Neural crest cell (in vitro differentiated cells): ENCODE measurements at regions not wholly inside any gene's neighbourhood (a gene's known extent, or its start where the extent isn't known, plus 50 kb on each side); places are given as distances from the start of the nearest gene placed in this dataset.

Source experiments
- DNase-seq: peaks from one replicate; pipeline ENCODE4 v3.0.0; 2021; ENCODE audit warnings: low read depth, mixed read lengths, low spot score
- H3K27ac Mint-ChIP-seq: one replicate; pipeline ENCODE4 v1.8.0; 2021; ENCODE audit warnings: mild to moderate bottlenecking, mixed read lengths; ENCODE audit not compliant: unreplicated experiment
- H3K27me3 Mint-ChIP-seq: 2 replicates; pipeline ENCODE4 v1.8.0; 2021; ENCODE audit warnings: low read depth, mild to moderate bottlenecking, mixed read lengths
- H3K36me3 Mint-ChIP-seq: 2 replicates; pipeline ENCODE4 v1.8.0; 2021; ENCODE audit warnings: low read depth, mild to moderate bottlenecking, mixed read lengths
- H3K4me1 Mint-ChIP-seq: 2 replicates; pipeline ENCODE4 v1.8.0; 2021; ENCODE audit warnings: mixed read lengths
- H3K4me3 Mint-ChIP-seq: one replicate; pipeline ENCODE4 v1.8.0; 2021; ENCODE audit warnings: mild to moderate bottlenecking, mixed read lengths
- H3K9me3 Mint-ChIP-seq: 2 replicates; pipeline ENCODE4 v1.8.0; 2021; ENCODE audit warnings: mixed read lengths
- TF ChIP-seq, protein P1 (sequence below): fragments of 200-600 bp; sonication (generic); conservative IDR thresholded peaks from 2 replicates; pipeline ENCODE4 v1.5.0; 2021; ENCODE audit warnings: antibody characterized with exemption, mild to moderate bottlenecking

DNA sequence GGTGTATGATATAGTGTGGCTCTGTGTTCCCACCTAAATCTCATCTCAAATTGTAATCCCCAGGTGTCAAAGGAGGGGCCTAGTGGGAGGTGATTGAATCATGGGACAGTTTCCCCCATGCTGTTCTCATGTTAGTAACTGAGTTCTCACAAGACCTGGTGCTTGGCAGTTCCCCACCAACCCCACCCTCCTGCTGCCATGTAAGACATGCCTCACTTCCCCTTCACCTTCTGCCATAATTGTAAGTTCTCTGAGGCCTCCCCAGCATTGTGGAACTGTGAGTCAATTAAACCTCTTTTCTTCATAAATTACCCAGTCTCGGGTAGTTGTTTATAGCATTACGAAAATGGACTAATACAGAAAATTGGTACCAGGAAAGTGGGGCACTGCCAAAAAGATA, 1705.3 kb downstream of the NCAM2 start:
- no peak overlapping the region for H3K27ac Mint-ChIP-seq
- no peaks in the 10 kb centered on the region for H3K4me1 Mint-ChIP-seq
- no peak for DNase-seq
- peaks cover 3% of the 10 kb centered on the region for H3K9me3 Mint-ChIP-seq
- H3K27me3 Mint-ChIP-seq = no peaks in the 10 kb centered on the region
- H3K4me3 Mint-ChIP-seq = no peak overlapping the region
- TF ChIP-seq, protein P1, sequence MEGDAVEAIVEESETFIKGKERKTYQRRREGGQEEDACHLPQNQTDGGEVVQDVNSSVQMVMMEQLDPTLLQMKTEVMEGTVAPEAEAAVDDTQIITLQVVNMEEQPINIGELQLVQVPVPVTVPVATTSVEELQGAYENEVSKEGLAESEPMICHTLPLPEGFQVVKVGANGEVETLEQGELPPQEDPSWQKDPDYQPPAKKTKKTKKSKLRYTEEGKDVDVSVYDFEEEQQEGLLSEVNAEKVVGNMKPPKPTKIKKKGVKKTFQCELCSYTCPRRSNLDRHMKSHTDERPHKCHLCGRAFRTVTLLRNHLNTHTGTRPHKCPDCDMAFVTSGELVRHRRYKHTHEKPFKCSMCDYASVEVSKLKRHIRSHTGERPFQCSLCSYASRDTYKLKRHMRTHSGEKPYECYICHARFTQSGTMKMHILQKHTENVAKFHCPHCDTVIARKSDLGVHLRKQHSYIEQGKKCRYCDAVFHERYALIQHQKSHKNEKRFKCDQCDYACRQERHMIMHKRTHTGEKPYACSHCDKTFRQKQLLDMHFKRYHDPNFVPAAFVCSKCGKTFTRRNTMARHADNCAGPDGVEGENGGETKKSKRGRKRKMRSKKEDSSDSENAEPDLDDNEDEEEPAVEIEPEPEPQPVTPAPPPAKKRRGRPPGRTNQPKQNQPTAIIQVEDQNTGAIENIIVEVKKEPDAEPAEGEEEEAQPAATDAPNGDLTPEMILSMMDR = no peak
- no peaks in the 10 kb centered on the region for H3K36me3 Mint-ChIP-seq

- Mint-ChIP-seq H3K36me3 (no peaks in the 10 kb centered on the region), H3K4me3 (no peak overlapping the region), H3K27ac (no peak overlapping the region), H3K27me3 (no peaks in the 10 kb centered on the region), H3K9me3 (peaks cover 6% of the 10 kb centered on the region), H3K4me1 (no peaks in the 10 kb centered on the region)
- TF ChIP-seq, protein P1 = no peak
- no peak for DNase-seq
Measured at GRCh38 chr21:22710721-22711120, 1712.5 kb downstream of the NCAM2 start.

- no peaks in the 10 kb centered on the region for H3K4me1 Mint-ChIP-seq
- H3K4me3 Mint-ChIP-seq = no peak overlapping the region
- H3K27me3 Mint-ChIP-seq = no peaks in the 10 kb centered on the region
- H3K9me3 Mint-ChIP-seq = peaks cover 6% of the 10 kb centered on the region
- no peak for DNase-seq
- no peaks in the 10 kb centered on the region for H3K36me3 Mint-ChIP-seq
- no peak overlapping the region for H3K27ac Mint-ChIP-seq
- TF ChIP-seq, protein P1 = no peak
Measured at GRCh38 chr21:22711636-22712035, 1713.4 kb downstream of the NCAM2 start.

- TF ChIP-seq, protein P1 = no peak
- H3K36me3 Mint-ChIP-seq = peaks cover 5% of the 10 kb centered on the region
- no peak for DNase-seq
- H3K4me3 Mint-ChIP-seq = no peak overlapping the region
- H3K4me1 Mint-ChIP-seq = no peaks in the 10 kb centered on the region
- no peak overlapping the region for H3K27ac Mint-ChIP-seq
- no peaks in the 10 kb centered on the region for H3K27me3 Mint-ChIP-seq
- H3K9me3 Mint-ChIP-seq = peaks cover 15% of the 10 kb centered on the region
Measured at GRCh38 chr21:22725436-22725835, 1727.2 kb downstream of the NCAM2 start.

- H3K27me3 Mint-ChIP-seq = no peaks in the 10 kb centered on the region
- DNase-seq = no peak
- H3K27ac Mint-ChIP-seq = no peak overlapping the region
- H3K4me3 Mint-ChIP-seq = no peak overlapping the region
- H3K4me1 Mint-ChIP-seq = no peaks in the 10 kb centered on the region
- TF ChIP-seq, protein P1 = no peak
- H3K9me3 Mint-ChIP-seq = peaks cover 21% of the 10 kb centered on the region
- peaks cover 5% of the 10 kb centered on the region for H3K36me3 Mint-ChIP-seq
Measured at GRCh38 chr21:22728091-22728490, 1729.9 kb downstream of the NCAM2 start.

DNA sequence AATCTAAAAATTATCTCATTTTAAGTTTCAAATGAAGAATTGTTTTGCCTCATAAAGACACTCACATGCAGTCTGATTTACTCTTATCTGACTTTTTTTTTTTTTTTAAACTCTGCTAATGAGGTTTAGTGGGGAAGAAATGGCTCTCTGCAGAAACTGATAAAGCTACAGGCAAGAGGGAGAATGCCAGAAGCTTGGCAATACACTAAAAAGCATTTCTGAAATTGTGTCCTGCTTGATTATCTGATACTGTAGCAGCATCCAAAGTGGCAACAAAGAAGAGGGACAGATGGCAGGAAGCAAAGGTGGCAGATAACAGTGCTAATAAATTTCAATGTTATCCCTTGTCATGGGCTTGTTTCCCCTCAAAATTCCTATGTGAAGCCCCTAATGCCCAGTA, 1744.9 kb downstream of the NCAM2 start:
- TF ChIP-seq, protein P1 = no peak
- no peak overlapping the region for H3K4me3 Mint-ChIP-seq
- no peaks in the 10 kb centered on the region for H3K36me3 Mint-ChIP-seq
- H3K27me3 Mint-ChIP-seq = no peaks in the 10 kb centered on the region
- DNase-seq = no peak
- H3K4me1 Mint-ChIP-seq = no peaks in the 10 kb centered on the region
- H3K9me3 Mint-ChIP-seq = peaks cover 6% of the 10 kb centered on the region
- H3K27ac Mint-ChIP-seq = no peak overlapping the region
